NCI-H510A (cell line): ENCODE measurements at regions not wholly inside any gene's neighbourhood (a gene's known extent, or its start where the extent isn't known, plus 50 kb on each side); places are given as distances from the start of the nearest gene placed in this dataset.
"Not testable (repeated sequence)": the region's sequence is repeated elsewhere in the genome, so short reads cannot be mapped to it uniquely, and the experiment has no call there.

Source experiments
- DNase-seq: peaks from one replicate; lab custom pipeline; 2025; lab: John Stamatoyannopoulos, UW

DNA sequence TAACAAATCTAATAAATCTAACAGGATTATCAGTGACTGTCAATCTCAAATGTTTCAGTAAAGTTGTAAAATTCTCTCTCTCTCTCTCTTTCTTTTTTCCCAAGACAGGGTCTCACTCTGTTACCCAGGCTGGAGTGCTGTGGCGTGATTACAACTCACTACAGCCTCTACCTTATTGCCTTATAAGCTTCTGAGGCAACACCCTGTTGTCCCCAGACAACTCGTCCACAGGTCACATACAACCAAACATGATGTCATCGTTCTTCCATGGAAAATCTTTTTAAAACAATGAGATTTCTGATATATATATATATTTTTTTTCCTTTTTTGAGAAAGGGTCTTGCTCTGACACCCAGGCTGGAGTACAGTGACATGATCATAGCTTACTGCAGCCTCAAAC is 151.4 kb upstream of the RGS6 start:
- no peak for DNase-seq

GRCh38 chr14:71783088-71783487 is 149.1 kb upstream of the RGS6 start:
- DNase-seq = no peak

DNA sequence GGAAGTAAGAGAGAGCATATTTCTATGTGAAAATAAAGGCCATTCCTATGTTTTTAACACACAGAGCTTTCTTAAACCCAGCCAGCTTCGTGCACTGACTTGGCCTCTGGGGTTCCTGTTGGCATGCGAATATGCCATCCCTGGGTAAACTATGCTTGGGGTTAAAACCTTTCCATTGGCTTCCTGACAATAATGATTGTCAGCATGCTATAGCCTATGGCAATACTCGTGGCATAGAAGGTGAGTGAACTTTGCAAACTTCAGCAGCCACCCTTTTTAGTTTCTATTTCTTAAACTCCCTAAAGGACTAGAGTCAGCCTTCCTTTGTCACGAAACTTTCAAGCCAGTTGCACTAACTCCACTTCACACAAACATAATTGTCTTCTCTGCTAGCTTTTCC is 148.4 kb upstream of the RGS6 start:
- DNase-seq = no peak

DNA sequence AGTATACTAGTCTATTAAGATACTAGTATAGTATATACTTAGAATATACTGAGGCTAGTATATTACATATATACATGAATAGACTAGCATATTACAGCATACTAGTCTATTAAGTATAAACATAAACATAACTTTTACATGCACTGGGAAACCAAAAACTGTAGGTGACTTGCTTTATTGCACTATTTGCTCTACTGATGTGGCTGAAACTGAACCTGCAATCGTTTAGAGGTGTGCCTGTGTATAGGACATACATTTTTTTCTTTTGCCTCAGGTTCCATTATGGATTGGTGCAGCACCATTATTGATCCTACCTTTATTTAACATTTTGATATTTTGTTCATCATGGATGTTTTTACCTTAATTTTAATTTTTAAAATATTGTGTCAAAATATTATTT is 143.2 kb upstream of the RGS6 start:
- DNase-seq = no peak

DNA sequence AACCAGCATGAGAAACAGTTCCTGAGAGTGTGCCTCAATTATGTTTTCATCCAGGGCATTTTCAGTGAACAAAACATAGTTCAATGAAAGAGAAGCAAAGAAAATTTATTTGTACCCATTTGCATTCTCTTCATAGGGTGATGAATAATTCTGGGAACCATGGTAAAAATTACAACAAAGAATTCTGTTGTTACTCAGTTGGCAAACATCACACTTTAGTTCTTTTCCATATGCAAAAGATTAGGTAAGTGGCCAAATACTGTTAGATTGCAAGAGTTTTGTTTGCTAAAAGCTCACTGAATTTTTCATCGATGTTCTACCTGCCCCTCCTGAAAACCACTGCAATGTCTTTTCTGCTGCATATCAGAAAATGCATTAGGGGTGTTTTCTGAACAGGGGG is 132.4 kb upstream of the RGS6 start:
- DNase-seq = no peak

- no peak for DNase-seq
Observed at GRCh38 chr14:71800878-71801277, 131.4 kb upstream of the RGS6 start.

DNA sequence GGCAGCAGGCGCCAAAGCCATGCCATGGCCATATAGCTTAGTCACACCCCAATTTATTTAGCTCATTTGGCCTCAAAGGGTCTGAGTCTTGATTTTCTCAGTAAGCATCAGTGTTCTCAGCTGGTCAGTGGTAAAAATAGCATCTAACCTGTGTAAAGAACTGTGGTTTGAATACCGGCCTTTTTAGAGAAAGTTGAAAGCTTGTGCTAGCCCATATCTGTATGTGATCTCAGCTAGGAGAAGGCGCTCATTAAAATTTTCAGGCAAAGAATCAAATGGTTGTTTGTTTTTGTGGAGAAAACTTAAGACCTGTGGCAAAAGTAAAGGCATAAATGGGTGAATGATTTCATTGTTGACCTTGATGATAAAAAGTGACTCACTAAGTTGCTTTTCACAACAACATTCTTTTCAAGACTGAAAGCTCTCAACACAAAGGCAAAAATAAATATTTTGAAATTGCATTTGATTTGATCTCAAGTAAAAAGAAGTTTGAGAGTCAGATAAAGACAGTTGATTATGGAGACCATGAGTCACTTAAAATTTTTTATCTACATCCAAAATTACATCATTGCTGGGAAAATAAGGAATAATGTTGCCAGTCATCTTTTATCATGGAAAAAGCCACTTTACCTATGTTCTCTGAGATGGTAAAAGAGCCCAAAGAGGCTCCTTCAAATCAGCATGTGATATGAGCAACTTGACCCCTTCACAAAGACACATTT is 128.5 kb upstream of the RGS6 start:
- DNase-seq = no peak

DNA sequence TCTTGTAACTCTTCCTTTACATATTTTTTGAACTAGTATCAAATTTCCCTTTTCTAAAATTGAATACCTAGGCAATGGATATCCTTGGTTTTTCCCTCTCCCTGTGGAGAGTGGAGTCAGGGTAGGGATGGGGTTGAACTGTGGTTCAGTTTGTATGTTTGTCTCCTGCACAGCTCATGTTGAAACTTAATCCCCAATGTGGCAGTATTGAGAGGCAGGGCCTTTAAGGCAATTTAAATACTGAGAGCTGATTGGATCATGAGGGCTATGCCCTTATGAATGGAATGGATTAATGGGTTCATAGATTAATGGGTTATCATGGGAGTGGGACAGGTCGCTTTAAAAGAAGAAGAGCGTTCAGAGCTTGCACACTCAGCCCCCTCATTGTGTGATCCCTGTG is 127.2 kb upstream of the RGS6 start:
- DNase-seq = no peak

DNA sequence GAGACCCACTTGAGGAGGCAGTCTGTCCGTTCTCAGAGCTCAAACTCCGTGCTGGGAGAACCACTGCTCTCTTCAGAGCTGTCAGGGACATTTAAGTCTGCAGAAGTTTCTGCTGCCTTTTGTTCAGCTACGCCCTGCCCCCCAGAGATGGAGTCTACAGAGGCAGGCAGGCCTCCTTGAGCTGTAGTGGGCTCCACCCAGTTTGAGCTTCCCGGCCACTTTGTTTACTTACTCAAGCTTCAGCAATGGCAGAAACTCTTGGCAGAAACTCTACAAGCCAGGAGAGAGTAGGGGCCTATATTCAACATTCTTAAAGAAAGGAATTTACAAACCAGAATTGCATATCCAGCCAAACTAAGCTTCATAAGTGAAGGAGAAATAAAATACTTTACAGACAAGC is 125.2 kb upstream of the RGS6 start:
- not testable (repeated sequence) for DNase-seq

GRCh38 chr14:71810800-71811199 is 121.4 kb upstream of the RGS6 start:
- DNase-seq = not testable (repeated sequence)

DNA sequence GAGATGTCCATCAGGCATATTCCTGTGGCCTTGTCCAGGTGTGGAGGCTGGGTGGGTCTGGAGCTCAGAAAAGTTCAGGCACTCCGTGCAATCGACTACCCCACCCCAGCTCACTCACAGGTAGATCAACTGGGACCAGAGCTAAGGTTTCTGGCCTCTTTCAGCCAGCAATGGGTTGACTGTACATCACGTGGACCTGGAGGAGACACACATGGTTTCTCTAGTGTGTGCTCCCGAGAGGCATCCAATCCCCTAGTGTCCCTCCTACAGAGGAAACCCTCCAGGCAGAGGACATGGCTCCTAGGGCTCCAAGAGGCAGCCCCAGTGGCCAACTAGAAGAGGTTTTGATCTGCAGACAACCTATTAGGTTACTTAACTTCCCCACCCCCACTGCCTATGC is 119.5 kb upstream of the RGS6 start:
- DNase-seq = no peak

- no peak for DNase-seq
Observed at GRCh38 chr14:71815110-71815509, 117.1 kb upstream of the RGS6 start.

DNA sequence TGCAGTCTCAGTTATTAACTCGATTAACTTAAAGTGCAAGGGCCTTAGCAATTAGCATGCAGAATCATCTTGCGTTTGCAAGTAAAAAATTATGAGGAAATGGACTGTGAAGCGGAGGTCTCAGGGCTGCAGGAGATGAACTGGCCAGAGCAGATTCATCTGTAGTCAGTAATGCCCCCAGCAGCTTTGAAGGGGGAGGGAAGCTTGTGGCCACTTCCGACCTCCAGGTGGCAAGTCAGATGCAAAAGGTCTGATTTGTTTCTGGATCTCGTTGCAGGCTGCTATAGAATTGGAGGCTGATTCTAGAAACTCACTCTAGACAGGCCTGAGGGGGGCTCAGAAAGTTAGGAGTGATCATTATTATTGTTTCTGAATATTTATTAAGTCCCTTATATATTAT is 107.4 kb upstream of the RGS6 start:
- no peak for DNase-seq

DNA sequence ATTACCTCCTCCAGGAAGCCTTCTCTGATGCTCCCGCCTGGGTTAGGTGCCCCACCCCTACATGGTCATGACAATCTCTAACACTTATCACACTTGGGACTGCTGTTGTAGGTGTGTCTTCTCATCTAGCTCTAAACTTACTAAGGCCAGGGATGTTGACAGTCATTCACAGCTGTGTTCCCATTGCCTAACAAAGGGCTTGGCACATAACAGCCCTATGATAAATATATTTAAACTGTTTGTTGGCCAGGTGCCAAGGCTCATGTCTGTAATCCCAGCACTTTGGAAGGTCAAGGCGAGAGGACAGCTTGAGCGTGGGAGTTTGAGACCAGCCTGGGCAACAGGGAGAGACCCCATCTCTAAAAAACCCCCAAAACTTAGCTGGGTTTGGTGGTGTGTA is 98.8 kb upstream of the RGS6 start:
- DNase-seq = no peak

DNA sequence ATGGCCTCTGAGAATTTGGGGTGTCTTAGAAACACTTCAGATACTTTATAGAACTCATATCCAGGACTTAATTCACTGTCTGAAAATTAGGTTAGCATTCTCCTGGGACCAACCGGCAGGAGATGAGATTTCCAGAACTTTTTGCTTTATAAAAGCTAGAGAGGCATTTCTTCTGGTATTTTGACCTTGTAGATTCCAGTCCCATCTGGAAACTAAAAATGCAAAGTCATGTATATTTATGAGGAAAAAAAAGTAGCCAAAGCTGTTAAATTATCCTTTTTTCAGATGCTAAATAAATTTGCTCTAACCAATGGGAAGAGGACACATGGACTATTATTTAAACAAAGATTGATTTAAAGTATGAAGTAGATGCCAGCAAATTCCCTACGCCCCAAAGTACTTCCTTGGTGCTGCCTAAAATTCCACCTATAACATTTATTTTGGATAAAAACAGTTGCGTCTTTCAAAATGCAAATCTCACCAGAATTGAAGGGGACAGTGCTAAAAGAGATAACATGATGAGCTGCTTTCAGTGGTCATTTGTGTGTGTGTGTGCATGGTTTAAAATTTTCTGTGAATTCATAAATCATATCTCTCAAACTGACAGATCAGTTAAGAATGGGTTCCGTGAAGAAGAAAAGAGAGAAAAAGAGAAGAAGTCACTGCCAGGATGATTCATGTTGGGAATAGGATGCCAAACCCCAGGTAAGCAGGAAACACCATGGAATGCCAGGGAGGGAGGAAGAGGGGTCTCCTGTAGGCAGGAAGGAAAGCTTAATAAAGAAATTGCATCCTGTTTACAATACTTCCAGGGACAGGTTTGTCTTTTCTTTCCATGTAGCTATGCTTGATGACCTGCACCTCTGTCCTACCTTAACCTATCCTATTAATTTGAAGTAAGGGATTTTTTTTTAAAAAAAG is 97.7 kb upstream of the RGS6 start:
- DNase-seq = no peak

GRCh38 chr14:71852181-71852580 is 80.0 kb upstream of the RGS6 start:
- no peak for DNase-seq

GRCh38 chr14:71855399-71856036 is 76.7 kb upstream of the RGS6 start:
- DNase-seq = no peak

DNA sequence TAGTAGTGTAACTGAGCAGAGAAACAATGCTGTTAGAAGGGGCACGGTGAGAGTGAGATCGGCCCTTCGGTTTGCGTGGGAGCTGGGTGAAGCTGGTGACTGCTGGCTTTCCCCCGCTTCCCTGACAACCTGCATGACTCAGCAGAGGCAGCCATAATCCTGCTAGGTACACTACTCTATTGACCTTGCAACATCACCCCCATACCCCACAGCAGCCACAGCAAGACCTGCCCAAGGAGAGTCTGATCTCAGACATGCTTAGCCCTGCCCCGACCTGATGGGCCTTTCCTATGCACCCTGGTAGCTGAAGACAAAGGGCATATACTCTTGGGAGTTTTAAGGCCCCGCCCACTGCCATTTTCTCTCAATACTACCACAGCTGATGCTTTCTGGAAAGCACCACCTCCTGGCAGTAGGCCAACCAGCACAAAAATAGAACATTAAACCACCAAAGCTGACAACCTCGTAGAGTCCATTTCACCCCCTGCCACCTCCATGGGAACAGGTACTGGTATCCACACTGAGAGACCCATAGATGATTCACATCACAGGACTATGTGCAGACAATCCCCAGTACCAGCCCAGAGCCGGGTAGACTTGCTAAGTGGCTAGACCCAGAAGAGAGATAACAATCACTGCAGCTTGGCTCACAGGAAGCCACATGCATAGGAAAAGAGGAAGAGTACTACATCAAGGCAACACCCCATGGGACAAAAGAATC is 75.9 kb upstream of the RGS6 start:
- no peak for DNase-seq

GRCh38 chr14:71863049-71863448 is 69.2 kb upstream of the RGS6 start:
- DNase-seq = no peak

DNA sequence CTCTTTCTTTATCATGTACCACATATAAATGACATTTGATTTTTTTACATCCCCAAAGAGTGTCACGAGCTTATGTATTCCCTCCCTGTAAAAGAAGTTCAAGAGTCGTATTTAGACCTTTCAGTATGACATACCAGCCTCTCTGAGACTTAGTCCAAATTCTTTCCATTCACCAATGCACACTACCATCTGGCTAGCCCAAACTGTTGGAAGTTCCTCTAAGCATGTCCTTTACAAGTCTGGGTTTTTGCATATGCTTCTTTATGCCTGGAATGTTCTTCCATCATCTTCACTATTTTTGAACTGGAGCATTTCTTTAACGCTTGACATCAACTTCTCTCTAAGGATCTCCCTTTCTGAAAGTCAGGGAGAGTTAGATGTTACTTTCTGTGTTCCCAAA is 68.5 kb upstream of the RGS6 start:
- DNase-seq = no peak
